ENCODE measurements at regions not wholly inside any gene's neighbourhood (a gene's known extent, or its start where the extent isn't known, plus 50 kb on each side); places are given as distances from the start of the nearest gene placed in this dataset.
A peak's percentile ranks its signal among the peaks of the same experiment; 100 is the strongest.

DNA sequence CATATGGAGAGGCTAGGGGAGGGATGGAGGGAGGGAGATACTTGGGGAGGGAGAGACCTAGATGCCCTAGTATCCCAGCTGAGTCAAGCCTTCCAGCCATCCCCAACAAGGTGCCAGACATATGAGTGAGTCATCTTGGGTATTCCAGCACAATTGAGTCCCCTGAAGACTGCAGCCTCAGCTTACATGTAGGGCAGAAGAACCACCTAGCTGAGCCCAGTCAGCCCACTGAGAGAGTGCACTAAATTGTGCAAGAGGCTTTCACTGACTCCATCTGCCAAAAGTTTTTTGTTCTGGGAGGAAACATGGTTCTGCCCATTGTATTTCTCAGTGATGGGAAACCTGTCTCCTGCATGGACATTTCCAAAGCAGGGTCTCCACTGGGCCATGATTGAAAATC, 76.4 kb downstream of the FOXD2 start:
- TF ChIP-seq POLR2A (IDR thresholded peaks at IDR 0.05) (no peak), CTCF (IDR thresholded peaks at IDR 0.05) (no peak)
- intact Hi-C loops (cut with DNase I) = no loop called here

GRCh38 chr1:47515164-47515789, 77.4 kb downstream of the FOXD2 start:
- Histone ChIP-seq H3K4me3 (no peak overlapping the region), H3K27ac (no peak overlapping the region), H3K27me3 (no peaks in the 10 kb centered on the region), H3K4me1 (replicated peaks in 1 of 2) (peaks cover 7% of the 10 kb centered on the region in 2 donors), H3K9me3 (replicated peaks in 1 of 3) (no peaks in the 10 kb centered on the region), H3K36me3 (replicated peaks in 1 of 2) (no peaks in the 10 kb centered on the region)
- 73 to 83% (median 81%) methylated on average over 5 to 8 of the region's 8 CpGs for WGBS, 4 donors
- TF ChIP-seq CTCF (IDR thresholded peaks at IDR 0.05) (no peak), POLR2A (IDR thresholded peaks at IDR 0.05) (no peak)
- intact Hi-C loops (cut with DNase I) = no loop called here
- DNase-seq = peak in 1 of 7 donors; percentile 9

More for the DNA sequence above, 76.4 kb downstream of the FOXD2 start:
- Histone ChIP-seq H3K36me3 (replicated peaks in 1 of 2) (no peaks in the 10 kb centered on the region), H3K4me1 (replicated peaks in 1 of 2) (no peaks in the 10 kb centered on the region), H3K27ac (no peak overlapping the region), H3K4me3 (no peak overlapping the region), H3K27me3 (no peaks in the 10 kb centered on the region), H3K9me3 (replicated peaks in 1 of 3) (no peaks in the 10 kb centered on the region)
- DNase-seq = peak in 1 of 7 donors; percentile 1

GRCh38 chr1:47517946-47518345, 80.1 kb downstream of the FOXD2 start:
- no peak for TF ChIP-seq CTCF (IDR thresholded peaks at IDR 0.05)
- no peak for TF ChIP-seq POLR2A (IDR thresholded peaks at IDR 0.05)
- H3K9me3 ChIP-seq (replicated peaks in 1 of 3) = no peaks in the 10 kb centered on the region
- H3K27ac ChIP-seq = no peak overlapping the region
- no peaks in the 10 kb centered on the region for H3K27me3 ChIP-seq
- intact Hi-C loops (cut with DNase I) = no loop called here
- H3K4me3 ChIP-seq = no peak overlapping the region
- no peaks in the 10 kb centered on the region for H3K36me3 ChIP-seq (replicated peaks in 1 of 2)
- peak in 1 of 7 donors; percentile 0 for DNase-seq
- 80 to 94% (median 88%) methylated on average over 2 of the region's 2 CpGs for WGBS, 4 donors
- H3K4me1 ChIP-seq (replicated peaks in 1 of 2) = peaks cover 20 to 24% of the 10 kb centered on the region in 2 donors

- Histone ChIP-seq H3K36me3 (replicated peaks in 1 of 2) (no peaks in the 10 kb centered on the region), H3K27ac (peak overlapping the region in 3 of 5 donors; percentile 52 to 70 (median 58)), H3K27me3 (no peaks in the 10 kb centered on the region), H3K9me3 (replicated peaks in 1 of 3) (no peaks in the 10 kb centered on the region), H3K4me3 (no peak overlapping the region), H3K4me1 (replicated peaks in 1 of 2) (peaks cover 20 to 24% of the 10 kb centered on the region in 2 donors)
- DNase-seq = peak; percentile 71 to 89 (median 85)
- WGBS, 4 donors = 35 to 55% (median 41%) methylated on average over 4 of the region's 4 CpGs
- TF ChIP-seq POLR2A (IDR thresholded peaks at IDR 0.05) (no peak), CTCF (IDR thresholded peaks at IDR 0.05) (no peak)
- intact Hi-C loops (cut with DNase I) = no loop called here
Measured at GRCh38 chr1:47519491-47519890, 81.6 kb downstream of the FOXD2 start.
